ENCODE measurements at regions not wholly inside any gene's neighbourhood (a gene's known extent, or its start where the extent isn't known, plus 50 kb on each side); places are given as distances from the start of the nearest gene placed in this dataset.

DNA sequence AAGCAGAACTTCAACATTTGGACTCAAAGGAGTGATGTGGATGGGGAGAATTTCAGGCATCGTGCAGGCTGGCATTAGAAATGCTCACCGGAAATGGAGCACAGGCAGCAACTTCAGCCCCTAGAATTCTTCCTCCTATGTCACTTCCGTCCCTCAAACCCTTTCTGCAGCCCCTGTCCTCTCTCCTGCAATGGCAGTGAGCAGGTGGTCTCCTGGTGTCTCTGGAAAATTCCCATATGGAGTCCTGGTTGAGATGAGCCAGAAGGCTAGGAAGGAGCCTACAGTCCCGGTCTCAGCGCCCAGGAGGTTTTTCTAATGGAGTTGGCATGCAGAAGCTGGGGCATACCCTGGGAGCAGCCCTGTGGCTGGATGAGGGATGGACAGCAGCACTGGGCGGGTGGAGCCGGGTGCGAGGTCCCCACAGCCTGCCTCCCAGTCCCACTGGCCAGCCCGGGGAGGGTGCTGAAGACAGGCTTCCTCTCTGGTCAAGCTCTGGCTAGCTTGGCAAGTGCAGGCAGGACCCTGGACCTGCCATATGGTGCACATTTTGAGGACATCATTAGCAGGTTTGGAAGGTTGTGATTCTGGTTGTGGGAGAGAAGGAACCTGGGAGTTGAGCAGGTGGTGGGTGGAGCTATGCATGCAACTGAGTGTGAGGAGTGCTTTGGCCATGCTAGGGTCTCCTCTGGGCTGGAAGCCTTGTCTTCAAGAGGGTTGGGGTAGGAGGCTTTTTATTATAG is 59.8 kb upstream of the B3GAT1 start:
- Histone ChIP-seq H2AFZ (ENCODE audit: low read depth, low read length) (no peak overlapping the region), H3K27me3 (ENCODE audit: control insufficient read depth in 2 of 2, insufficient read depth in 2 of 2, low read length in 2 of 2) (peaks cover 12 to 65% of the 10 kb centered on the region in 2 experiments), H3K9me1 (ENCODE audit: control insufficient read depth, insufficient read depth, low read length) (no peaks in the 10 kb centered on the region), H3K4me1 (replicated peaks in 1 of 2; ENCODE audit: control insufficient read depth in 2 of 2, insufficient read depth in 2 of 2, low read length in 2 of 2) (peaks cover 0 to 4% of the 10 kb centered on the region in 2 experiments; a peak in 1 of 5 replicates), H3K4me2 (ENCODE audit: insufficient read depth, low read length) (no peak overlapping the region), H3K27ac (ENCODE audit: extremely low read depth, low read depth, low read length) (no peak overlapping the region), H3K4me3 (no peak overlapping the region), H4K20me1 (replicated peaks; ENCODE audit: control insufficient read depth, insufficient read depth, low read length) (no peaks in the 10 kb centered on the region), H3K79me2 (ENCODE audit: control insufficient read depth, insufficient read depth, low read length) (no peaks in the 10 kb centered on the region), H3K9me3 (replicated peaks; ENCODE audit: control insufficient read depth, insufficient read depth, low read depth, low read length) (no peaks in the 10 kb centered on the region), H3K36me3 (ENCODE audit: control insufficient read depth, insufficient read depth, low read length) (no peaks in the 10 kb centered on the region), H3K9ac (ENCODE audit: insufficient read depth in 1 of 2, low read depth in 2 of 2, low read length in 2 of 2) (no peak overlapping the region)
- intact Hi-C loops (cut with micrococcal nuclease) (no loop called here), in situ Hi-C loops (cut with MboI) (no loop called here)
- BruUV-seq (replicated peaks): no TSS peak
- FAIRE-seq (no peak), ATAC-seq (no peak), DNase-seq (ENCODE audit: extremely low read depth in 1 of 4, low spot score in 3 of 4) (no peak)
- ChIA-PET POLR2A (interaction anchor here (0.6 kb wide), 1 partner anchor 14 kb away, joined by 3 read pairs; no protein-coding TSS in a partner anchor), CTCF (ENCODE audit: low intra/inter-chr PET ratio) (no interaction called here)
- 0% methylated on average over 9 of the region's 9 CpGs for WGBS (ENCODE audit: insufficient coverage, low coverage, missing lambda C conversion rate)
- no peak for TF ChIP-seq FOXM1 (IDR thresholded peaks at IDR 0.05; ENCODE audit: low read depth)
- TF ChIP-seq FOXM1 (CRISPR knock-in tag; IDR thresholded peaks at IDR 0.05; ENCODE audit: low read depth): no peak
- no peak for TF ChIP-seq ZNF699 (CRISPR knock-in tag; IDR thresholded peaks at IDR 0.05; ENCODE audit: insufficient replicate concordance)
- no peak for TF ChIP-seq ZNF764 (CRISPR knock-in tag; IDR thresholded peaks at IDR 0.05; ENCODE audit: low read depth)
- no peak for TF ChIP-seq CAMTA2 (CRISPR knock-in tag; conservative IDR thresholded peaks at IDR 0.05)
- no peak for TF ChIP-seq CEBPZ (IDR thresholded peaks at IDR 0.05; ENCODE audit: borderline replicate concordance, low read depth, low read length)
- TF ChIP-seq, protein P1, sequence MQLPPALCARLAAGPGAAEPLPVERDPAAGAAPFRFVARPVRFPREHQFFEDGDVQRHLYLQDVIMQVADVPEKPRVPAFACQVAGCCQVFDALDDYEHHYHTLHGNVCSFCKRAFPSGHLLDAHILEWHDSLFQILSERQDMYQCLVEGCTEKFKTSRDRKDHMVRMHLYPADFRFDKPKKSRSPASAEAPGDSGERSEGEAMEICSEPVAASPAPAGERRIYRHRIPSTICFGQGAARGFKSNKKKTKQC (CRISPR knock-in tag; IDR thresholded peaks at IDR 0.05): no peak
- TF ChIP-seq CTCFL (IDR thresholded peaks at IDR 0.05; ENCODE audit: borderline replicate concordance, insufficient read depth, low read depth, low read length, poor library complexity, severe bottlenecking): no peak
- no peak for TF ChIP-seq CCAR2 (IDR thresholded peaks at IDR 0.05; ENCODE audit: low read depth, low read length)
- TF ChIP-seq ZKSCAN1 (IDR thresholded peaks at IDR 0.05; ENCODE audit: low read depth, low read length): no peak
- TF ChIP-seq KDM4B (IDR thresholded peaks at IDR 0.05; ENCODE audit: borderline replicate concordance in 2 of 2, low read depth in 1 of 2): no peak
- TF ChIP-seq FIP1L1 (IDR thresholded peaks at IDR 0.05; ENCODE audit: low read depth, low read length, poor library complexity, severe bottlenecking): no peak
- TF ChIP-seq, protein P2, sequence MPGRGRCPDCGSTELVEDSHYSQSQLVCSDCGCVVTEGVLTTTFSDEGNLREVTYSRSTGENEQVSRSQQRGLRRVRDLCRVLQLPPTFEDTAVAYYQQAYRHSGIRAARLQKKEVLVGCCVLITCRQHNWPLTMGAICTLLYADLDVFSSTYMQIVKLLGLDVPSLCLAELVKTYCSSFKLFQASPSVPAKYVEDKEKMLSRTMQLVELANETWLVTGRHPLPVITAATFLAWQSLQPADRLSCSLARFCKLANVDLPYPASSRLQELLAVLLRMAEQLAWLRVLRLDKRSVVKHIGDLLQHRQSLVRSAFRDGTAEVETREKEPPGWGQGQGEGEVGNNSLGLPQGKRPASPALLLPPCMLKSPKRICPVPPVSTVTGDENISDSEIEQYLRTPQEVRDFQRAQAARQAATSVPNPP (IDR thresholded peaks at IDR 0.05; ENCODE audit: borderline replicate concordance, insufficient read depth, insufficient read length): no peak
- no peak for TF ChIP-seq EZH2 (IDR thresholded peaks at IDR 0.05; ENCODE audit: borderline replicate concordance, low read depth, low read length)
- no peak for TF ChIP-seq SMARCE1 (IDR thresholded peaks at IDR 0.05)
